ENCODE measurements at regions not wholly inside any gene's neighbourhood (a gene's known extent, or its start where the extent isn't known, plus 50 kb on each side); places are given as distances from the start of the nearest gene placed in this dataset.

- BruUV-seq (replicated peaks), result no TSS peak
- no peak overlapping the region for H3K27ac Mint-ChIP-seq (ENCODE audit: low read depth, unreplicated experiment)
- intact Hi-C loops (cut with micrococcal nuclease), result no loop called here
- no peak for DNase-seq (ENCODE audit: unreplicated experiment)
- ChIA-PET POLR2A (no interaction called here), CTCF (interaction anchor here (1.0 kb wide), 1 partner anchor 9 kb away, joined by 4 read pairs; no protein-coding TSS in a partner anchor)
- no peaks in the 10 kb centered on the region for H3K4me1 Mint-ChIP-seq (ENCODE audit: insufficient read depth, unreplicated experiment)
- H3K36me3 Mint-ChIP-seq (ENCODE audit: insufficient read depth, unreplicated experiment), result no peaks in the 10 kb centered on the region
- H3K4me3 Mint-ChIP-seq (ENCODE audit: unreplicated experiment), result no peak overlapping the region
- peaks cover 13% of the 10 kb centered on the region for H3K27me3 Mint-ChIP-seq (ENCODE audit: insufficient read depth, unreplicated experiment)
- no peak for TF ChIP-seq CTCF (IDR thresholded peaks at IDR 0.05; ENCODE audit: unreplicated experiment)
- H3K9me3 Mint-ChIP-seq (ENCODE audit: unreplicated experiment), result no peaks in the 10 kb centered on the region
Measured at GRCh38 chr16:20166531-20167235, 93.0 kb upstream of the GPR139 start.

- CTCF ChIA-PET, result no interaction called here
- BruUV-seq (replicated peaks), result no TSS peak
- POLR2A ChIA-PET, result no interaction called here
- Mint-ChIP-seq H3K4me1 (ENCODE audit: insufficient read depth, unreplicated experiment) (no peaks in the 10 kb centered on the region), H3K27ac (ENCODE audit: low read depth, unreplicated experiment) (no peak overlapping the region), H3K9me3 (ENCODE audit: unreplicated experiment) (peaks cover 14% of the 10 kb centered on the region), H3K27me3 (ENCODE audit: insufficient read depth, unreplicated experiment) (peaks cover under 1% of the 10 kb centered on the region), H3K4me3 (ENCODE audit: unreplicated experiment) (no peak overlapping the region), H3K36me3 (ENCODE audit: insufficient read depth, unreplicated experiment) (no peaks in the 10 kb centered on the region)
- no peak for TF ChIP-seq CTCF (IDR thresholded peaks at IDR 0.05; ENCODE audit: unreplicated experiment)
- intact Hi-C loops (cut with micrococcal nuclease), result no loop called here
- no peak for DNase-seq (ENCODE audit: unreplicated experiment)
Measured at GRCh38 chr16:20153444-20153843, 79.8 kb upstream of the GPR139 start.

- intact Hi-C loops (cut with micrococcal nuclease), result no loop called here
- CTCF ChIA-PET, result interaction anchor here (0.8 kb wide), 1 partner anchor 32 kb away, joined by 3 read pairs; no protein-coding TSS in a partner anchor
- Mint-ChIP-seq H3K9me3 (ENCODE audit: unreplicated experiment) (no peaks in the 10 kb centered on the region), H3K27ac (ENCODE audit: low read depth, unreplicated experiment) (no peak overlapping the region), H3K27me3 (ENCODE audit: insufficient read depth, unreplicated experiment) (peaks cover 12% of the 10 kb centered on the region), H3K4me3 (ENCODE audit: unreplicated experiment) (no peak overlapping the region), H3K36me3 (ENCODE audit: insufficient read depth, unreplicated experiment) (no peaks in the 10 kb centered on the region), H3K4me1 (ENCODE audit: insufficient read depth, unreplicated experiment) (no peaks in the 10 kb centered on the region)
- no TSS peak for BruUV-seq (replicated peaks)
- no peak for TF ChIP-seq CTCF (IDR thresholded peaks at IDR 0.05; ENCODE audit: unreplicated experiment)
- POLR2A ChIA-PET, result no interaction called here
- DNase-seq (ENCODE audit: unreplicated experiment), result no peak
Measured at GRCh38 chr16:20147091-20147490, 73.4 kb upstream of the GPR139 start.

GRCh38 chr16:20141956-20142355, 68.3 kb upstream of the GPR139 start:
- Mint-ChIP-seq H3K27me3 (ENCODE audit: insufficient read depth, unreplicated experiment) (peaks cover 10% of the 10 kb centered on the region), H3K4me3 (ENCODE audit: unreplicated experiment) (no peak overlapping the region), H3K36me3 (ENCODE audit: insufficient read depth, unreplicated experiment) (no peaks in the 10 kb centered on the region), H3K9me3 (ENCODE audit: unreplicated experiment) (no peaks in the 10 kb centered on the region), H3K27ac (ENCODE audit: low read depth, unreplicated experiment) (no peak overlapping the region), H3K4me1 (ENCODE audit: insufficient read depth, unreplicated experiment) (no peaks in the 10 kb centered on the region)
- CTCF ChIA-PET, result interaction anchor here (0.5 kb wide), 1 partner anchor 242 kb away, joined by 4 read pairs; no protein-coding TSS in a partner anchor
- intact Hi-C loops (cut with micrococcal nuclease), result no loop called here
- POLR2A ChIA-PET, result interaction anchor here (0.6 kb wide), 1 partner anchor 37 kb away, joined by 3 read pairs; no protein-coding TSS in a partner anchor
- BruUV-seq (replicated peaks), result no TSS peak
- TF ChIP-seq CTCF (IDR thresholded peaks at IDR 0.05; ENCODE audit: unreplicated experiment), result no peak
- no peak for DNase-seq (ENCODE audit: unreplicated experiment)
